Transverse colon (tissue), 4 donors: ENCODE measurements at regions not wholly inside any gene's neighbourhood (a gene's known extent, or its start where the extent isn't known, plus 50 kb on each side); places are given as distances from the start of the nearest gene placed in this dataset.
A peak's percentile ranks its signal among the peaks of the same experiment; 100 is the strongest.

Experiments
- DNase-seq: peaks from one replicate; pipeline ENCODE4 v3.0.0-alpha.2; 2019
- H3K27ac ChIP-seq, 4 donors: fragments of 200-600 bp; sonication (generic); 2 replicates each; pipeline ENCODE4 v1.5.1; 2016 to 2018; ENCODE audit warnings: inconsistent platforms in 4 of 4
- H3K27me3 ChIP-seq: fragments of 200-600 bp; sonication (generic); 2 replicates; pipeline ENCODE4 v1.5.1; 2017; ENCODE audit warnings: inconsistent platforms
- H3K36me3 ChIP-seq, 4 donors: fragments of 200-600 bp; sonication (generic); 2 replicates each; pipeline ENCODE4 v1.5.1; 2017 to 2019; ENCODE audit warnings: inconsistent platforms in 4 of 4
- H3K4me1 ChIP-seq, 4 donors: fragments of 200-600 bp; sonication (generic); 2 replicates each; pipeline ENCODE4 v1.5.1; 2017 to 2020; ENCODE audit warnings: inconsistent platforms in 4 of 4
- H3K4me3 ChIP-seq, 4 donors: fragments of 200-600 bp; sonication (generic); 1 replicate in 1 of 4; 2 replicates in 3 of 4; pipeline versions ENCODE4 v1.5.1 to v1.6.1; 2017 to 2019; ENCODE audit warnings: inconsistent platforms in 4 of 4
- H3K9me3 ChIP-seq, 2 donors: fragments of 200-600 bp; sonication (generic); 2 replicates each; pipeline ENCODE4 v1.5.1; 2017 to 2019; ENCODE audit warnings: inconsistent platforms in 2 of 2
- EP300 ChIP-seq: sonication (generic); formaldehyde crosslinking; IDR thresholded peaks from one replicate; pipeline ENCODE4 v1.6.1; 2017; ENCODE audit warnings: antibody characterized with exemption, low read depth
- POLR2A ChIP-seq: fragments of 450-650 bp; IDR thresholded peaks from one replicate; pipeline ENCODE4 v1.6.1; 2016; ENCODE audit warnings: antibody characterized with exemption, mild to moderate bottlenecking, moderate library complexity
- POLR2AphosphoS5 ChIP-seq, 3 donors: sonication (generic); formaldehyde crosslinking; IDR thresholded peaks; one replicate each; pipeline ENCODE4 v1.6.1; 2016; ENCODE audit warnings: antibody characterized with exemption in 3 of 3
- WGBS, 2 donors: methylation state at CpG; one replicate each; pipeline ENCODE4 v1.1.5; 2018; ENCODE audit warnings: low coverage in 1 of 2; 5-methylcytosine and 5-hydroxymethylcytosine counted together
- in situ Hi-C, 4 donors: fragments of 200-750 bp; cut with MboI; loops; one replicate each; pipeline versions ENCODE4 v1.15.0 to v1.15.1; 2017; ENCODE audit warnings: low sequenced_read_pairs in 3 of 4, low pct_ligation_motif_present in 1 of 4, low pct_unique_long_range_greater_than_20kb in 1 of 4
- intact Hi-C: fragments of 100-400 bp; cut with DNase I; formaldehyde crosslinking; loops from one replicate; pipeline ENCODE4 v1.15.1; 2023; ENCODE audit warnings: low total_unique reads
- TF ChIP-seq, protein P1 (sequence below), 5 experiments: fragments of 200-600 bp in 3 of 5; fragments of 450-650 bp in 2 of 5; sonication (generic) in 3 of 5; IDR thresholded peaks; 1 replicate in 2 of 5; 2 replicates in 3 of 5; pipeline ENCODE4 v1.5.1; 2016 to 2017; ENCODE audit warnings: antibody characterized with exemption in 5 of 5, inconsistent platforms in 3 of 5, mild to moderate bottlenecking in 2 of 5, moderate library complexity in 1 of 5

- no peaks in the 10 kb centered on the region for H3K27me3 ChIP-seq
- intact Hi-C loops (no loop called here), in situ Hi-C loops (no loop called here)
- 17 to 21% methylated on average over 3 of the region's 3 CpGs for WGBS, 2 donors
- no peaks in the 10 kb centered on the region for H3K9me3 ChIP-seq
- no peak for DNase-seq
- H3K4me1 ChIP-seq: peaks cover 0 to 10% (median 0%) of the 10 kb centered on the region in 4 donors
- no peak overlapping the region for H3K27ac ChIP-seq
- no peaks in the 10 kb centered on the region for H3K36me3 ChIP-seq
- TF ChIP-seq, protein P1, sequence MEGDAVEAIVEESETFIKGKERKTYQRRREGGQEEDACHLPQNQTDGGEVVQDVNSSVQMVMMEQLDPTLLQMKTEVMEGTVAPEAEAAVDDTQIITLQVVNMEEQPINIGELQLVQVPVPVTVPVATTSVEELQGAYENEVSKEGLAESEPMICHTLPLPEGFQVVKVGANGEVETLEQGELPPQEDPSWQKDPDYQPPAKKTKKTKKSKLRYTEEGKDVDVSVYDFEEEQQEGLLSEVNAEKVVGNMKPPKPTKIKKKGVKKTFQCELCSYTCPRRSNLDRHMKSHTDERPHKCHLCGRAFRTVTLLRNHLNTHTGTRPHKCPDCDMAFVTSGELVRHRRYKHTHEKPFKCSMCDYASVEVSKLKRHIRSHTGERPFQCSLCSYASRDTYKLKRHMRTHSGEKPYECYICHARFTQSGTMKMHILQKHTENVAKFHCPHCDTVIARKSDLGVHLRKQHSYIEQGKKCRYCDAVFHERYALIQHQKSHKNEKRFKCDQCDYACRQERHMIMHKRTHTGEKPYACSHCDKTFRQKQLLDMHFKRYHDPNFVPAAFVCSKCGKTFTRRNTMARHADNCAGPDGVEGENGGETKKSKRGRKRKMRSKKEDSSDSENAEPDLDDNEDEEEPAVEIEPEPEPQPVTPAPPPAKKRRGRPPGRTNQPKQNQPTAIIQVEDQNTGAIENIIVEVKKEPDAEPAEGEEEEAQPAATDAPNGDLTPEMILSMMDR (IDR thresholded peaks at IDR 0.05): no peak
- TF ChIP-seq POLR2AphosphoS5 (IDR thresholded peaks at IDR 0.05) (no peak), POLR2A (no peak), EP300 (no peak)
- H3K4me3 ChIP-seq: no peak overlapping the region
Observed at GRCh38 chr2:117436697-117437096, 377.8 kb upstream of the DDX18 start.

GRCh38 chr2:117470311-117471095 lies 344.0 kb upstream of the DDX18 start:
- Histone ChIP-seq H3K4me3 (no peak overlapping the region), H3K4me1 (no peaks in the 10 kb centered on the region), H3K27me3 (no peaks in the 10 kb centered on the region), H3K36me3 (no peaks in the 10 kb centered on the region), H3K27ac (no peak overlapping the region), H3K9me3 (no peaks in the 10 kb centered on the region)
- intact Hi-C loops: no loop called here
- no peak for TF ChIP-seq POLR2A
- no peak for TF ChIP-seq POLR2AphosphoS5 (IDR thresholded peaks at IDR 0.05)
- TF ChIP-seq, protein P1 (IDR thresholded peaks at IDR 0.05): peak; percentile 52 to 82 (median 58)
- TF ChIP-seq EP300: no peak
- in situ Hi-C loops: no loop called here
- DNase-seq: peak; percentile 41
- WGBS, 2 donors: 64 to 77% methylated on average over 4 to 7 of the region's 7 CpGs

DNA sequence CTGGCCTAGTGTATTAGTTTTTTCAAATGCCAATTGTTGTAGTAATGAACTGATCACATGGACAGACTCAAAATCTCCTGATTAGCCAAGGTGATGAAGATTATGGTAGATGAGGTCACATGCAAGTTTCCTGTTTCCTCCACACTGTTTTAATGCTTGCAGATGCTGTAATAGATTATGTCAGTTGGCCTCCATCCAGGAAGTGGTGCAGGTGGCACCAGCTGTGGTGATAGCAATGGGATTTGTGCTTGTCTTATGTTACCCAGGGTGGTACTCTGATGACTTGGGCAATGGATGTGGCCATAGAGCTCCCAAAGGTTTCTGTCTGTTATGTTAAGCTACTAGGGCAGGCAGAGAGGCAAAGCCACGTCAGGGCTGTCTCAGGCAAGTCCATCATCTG lies 332.9 kb upstream of the DDX18 start:
- TF ChIP-seq POLR2A (no peak), POLR2AphosphoS5 (IDR thresholded peaks at IDR 0.05) (no peak), EP300 (no peak)
- TF ChIP-seq, protein P1 (IDR thresholded peaks at IDR 0.05): no peak
- Histone ChIP-seq H3K27me3 (no peaks in the 10 kb centered on the region), H3K9me3 (peaks cover 0 to 17% of the 10 kb centered on the region in 2 donors), H3K27ac (no peak overlapping the region), H3K36me3 (no peaks in the 10 kb centered on the region), H3K4me1 (no peaks in the 10 kb centered on the region), H3K4me3 (no peak overlapping the region)
- no peak for DNase-seq
- in situ Hi-C loops (no loop called here), intact Hi-C loops (no loop called here)
- WGBS, 2 donors: 80 to 90% methylated on average over 1 of the region's 1 CpG

DNA sequence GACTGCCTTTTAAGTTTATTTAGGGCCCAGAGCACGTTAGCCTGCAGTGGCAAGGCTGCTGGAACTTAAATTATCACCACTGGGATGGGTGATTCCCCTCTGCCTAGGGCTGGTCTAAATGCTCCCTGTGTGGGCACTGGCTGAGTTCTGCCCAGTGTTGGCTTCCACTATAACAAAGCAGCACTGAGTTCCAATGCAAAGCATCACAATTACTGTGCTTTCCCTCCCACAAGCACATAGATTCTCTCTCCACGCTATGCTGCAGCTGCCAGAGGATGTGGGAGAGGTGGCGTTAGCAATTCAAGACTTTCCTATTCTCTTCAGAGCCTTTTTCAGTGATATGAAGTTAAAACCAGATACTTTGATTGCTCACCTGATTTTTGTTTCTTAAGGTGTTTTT lies 328.9 kb upstream of the DDX18 start:
- DNase-seq: no peak
- in situ Hi-C loops: no loop called here
- intact Hi-C loops: no loop called here
- H3K9me3 ChIP-seq: no peaks in the 10 kb centered on the region
- no peaks in the 10 kb centered on the region for H3K4me1 ChIP-seq
- no peaks in the 10 kb centered on the region for H3K27me3 ChIP-seq
- TF ChIP-seq EP300: no peak
- TF ChIP-seq, protein P1 (IDR thresholded peaks at IDR 0.05): no peak
- TF ChIP-seq POLR2A: no peak
- TF ChIP-seq POLR2AphosphoS5 (IDR thresholded peaks at IDR 0.05): no peak
- no peak overlapping the region for H3K27ac ChIP-seq
- H3K36me3 ChIP-seq: no peaks in the 10 kb centered on the region
- no peak overlapping the region for H3K4me3 ChIP-seq
- 70 to 80% methylated on average over 1 to 3 of the region's 3 CpGs for WGBS, 2 donors
